ENCODE measurements at regions not wholly inside any gene's neighbourhood (a gene's known extent, or its start where the extent isn't known, plus 50 kb on each side); places are given as distances from the start of the nearest gene placed in this dataset.

GRCh38 chr20:39225978-39226377, 263.8 kb downstream of the DHX35 start:
- DNase-seq: no peak

DNA sequence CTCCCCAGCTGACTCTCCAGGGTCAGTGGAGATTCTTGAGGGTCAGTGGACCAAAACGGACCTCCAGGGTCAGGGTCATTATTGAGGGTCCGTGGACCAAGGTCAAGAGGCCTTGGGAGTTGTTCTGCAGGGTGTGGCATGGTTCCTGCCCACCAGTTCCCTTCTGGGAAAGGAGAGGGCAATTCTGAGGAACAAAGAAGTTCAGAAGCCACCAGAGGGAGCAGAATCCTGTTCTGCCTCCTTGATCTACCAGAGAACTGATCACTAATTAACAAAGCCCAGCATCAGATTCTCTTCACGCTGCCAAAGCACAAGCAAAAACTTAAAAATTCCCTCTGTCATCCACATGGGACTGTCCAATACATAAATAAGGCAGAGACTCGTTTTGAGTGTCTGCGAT, 263.4 kb downstream of the DHX35 start:
- no peak for DNase-seq

DNA sequence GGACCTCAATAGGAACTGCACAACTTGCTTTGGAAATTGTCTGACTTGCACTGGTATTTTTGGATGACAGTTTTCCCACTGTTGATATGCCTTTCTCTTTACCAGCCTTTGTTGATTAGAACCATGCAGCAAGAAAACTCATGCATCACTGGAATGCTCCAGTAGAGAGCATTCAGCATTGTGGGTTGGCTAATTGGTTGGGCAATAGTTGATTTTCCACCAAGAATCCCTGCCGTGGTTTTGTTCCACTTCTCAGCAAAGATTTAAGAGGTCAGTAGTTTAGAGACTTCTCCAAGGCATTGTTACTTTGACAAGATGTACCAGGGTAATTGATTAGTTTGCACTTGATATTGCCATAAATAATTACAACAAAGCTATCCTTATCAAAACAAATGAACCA, 260.0 kb downstream of the DHX35 start:
- no peak for DNase-seq

GRCh38 chr20:39216195-39216594, 254.1 kb downstream of the DHX35 start:
- no peak for DNase-seq

DNA sequence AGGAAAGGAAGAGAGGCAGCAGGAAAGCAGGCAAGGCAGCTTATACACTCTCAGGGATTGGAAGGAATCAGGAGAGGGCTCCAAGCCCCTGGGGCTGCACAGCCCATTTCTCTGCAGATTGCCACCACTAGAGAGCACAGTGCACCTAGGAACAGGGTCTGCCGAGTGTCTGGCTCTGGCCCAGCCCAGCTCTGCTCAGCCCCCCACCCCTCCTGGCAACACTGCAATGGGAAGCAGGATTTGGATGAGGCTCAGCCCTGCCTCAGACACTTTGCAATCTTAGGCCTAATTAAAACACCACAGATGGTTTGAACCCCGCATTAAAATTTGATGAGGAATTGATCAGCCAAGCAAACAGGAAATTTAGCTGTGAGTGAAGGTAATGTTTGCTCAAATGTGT, 252.7 kb downstream of the DHX35 start:
- no peak for DNase-seq

GRCh38 chr20:39213476-39214145, 251.5 kb downstream of the DHX35 start:
- DNase-seq: no peak

DNA sequence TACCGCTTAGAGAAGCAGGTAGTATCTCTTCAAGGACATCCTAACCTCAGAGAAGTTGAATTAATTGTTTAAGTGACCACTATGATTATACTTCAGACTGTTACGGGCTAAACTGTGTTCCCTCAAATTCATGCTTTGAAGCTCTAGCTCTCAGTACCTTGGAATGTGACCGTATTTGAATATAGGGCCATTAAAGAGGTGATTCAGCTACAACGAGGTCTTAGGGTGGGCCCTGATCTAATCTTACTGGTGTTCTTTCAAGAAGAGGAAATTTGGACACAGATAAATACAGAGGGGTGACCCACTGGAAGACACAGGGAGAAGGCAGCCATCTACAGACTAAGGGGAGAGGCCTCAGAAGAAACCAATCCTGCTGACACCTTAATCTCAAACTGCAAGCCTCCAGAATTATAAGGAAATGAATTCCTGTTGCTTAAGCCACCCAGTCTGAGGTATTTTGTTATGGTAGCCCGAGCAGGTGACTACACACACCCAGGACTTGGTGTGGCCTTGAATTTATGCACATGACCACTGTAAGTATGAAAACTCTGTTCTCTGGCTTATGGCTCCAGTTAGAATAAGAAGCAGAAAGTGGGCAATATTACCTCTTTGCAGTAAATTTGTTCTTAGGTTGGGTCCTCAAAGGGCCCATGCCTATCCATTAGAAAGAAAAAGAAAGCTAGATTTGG, 249.1 kb downstream of the DHX35 start:
- DNase-seq: no peak

GRCh38 chr20:39210341-39211036, 248.3 kb downstream of the DHX35 start:
- DNase-seq: no peak

DNA sequence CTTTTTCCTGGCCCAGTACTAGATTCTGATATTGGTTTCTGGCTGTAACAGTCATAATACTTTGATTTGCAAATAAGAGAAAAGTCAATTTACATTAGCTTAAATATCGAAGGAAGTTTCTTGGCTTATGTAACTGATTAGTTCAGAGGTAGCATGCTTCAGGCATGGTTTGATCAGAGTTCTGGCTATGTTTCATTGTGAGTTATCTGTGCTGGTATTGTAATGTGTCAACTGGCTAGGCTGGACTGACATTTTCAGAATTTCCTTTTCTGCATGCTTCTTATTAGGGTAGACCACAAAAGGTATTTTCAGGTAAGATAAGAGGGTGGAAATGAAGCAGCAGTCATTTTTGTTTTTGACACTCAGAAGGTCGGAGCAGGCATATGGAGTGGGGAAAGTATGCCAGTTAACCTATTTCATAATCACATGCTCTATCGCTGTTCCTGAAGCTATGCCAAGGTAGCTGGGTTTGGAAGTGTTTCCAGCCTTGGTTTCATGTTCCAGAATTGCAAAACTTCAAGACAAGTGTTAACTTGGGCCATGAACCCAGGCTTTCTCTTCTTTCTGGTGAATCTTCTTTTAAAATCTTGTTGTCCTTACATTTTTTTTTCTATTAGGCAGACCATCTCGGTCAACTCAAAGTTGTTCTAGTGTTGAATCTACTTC, 244.9 kb downstream of the DHX35 start:
- DNase-seq: no peak

GRCh38 chr20:39195582-39196021, 233.5 kb downstream of the DHX35 start:
- DNase-seq: no peak

- DNase-seq: no peak
Observed at GRCh38 chr20:39190666-39191570, 228.8 kb downstream of the DHX35 start.

DNA sequence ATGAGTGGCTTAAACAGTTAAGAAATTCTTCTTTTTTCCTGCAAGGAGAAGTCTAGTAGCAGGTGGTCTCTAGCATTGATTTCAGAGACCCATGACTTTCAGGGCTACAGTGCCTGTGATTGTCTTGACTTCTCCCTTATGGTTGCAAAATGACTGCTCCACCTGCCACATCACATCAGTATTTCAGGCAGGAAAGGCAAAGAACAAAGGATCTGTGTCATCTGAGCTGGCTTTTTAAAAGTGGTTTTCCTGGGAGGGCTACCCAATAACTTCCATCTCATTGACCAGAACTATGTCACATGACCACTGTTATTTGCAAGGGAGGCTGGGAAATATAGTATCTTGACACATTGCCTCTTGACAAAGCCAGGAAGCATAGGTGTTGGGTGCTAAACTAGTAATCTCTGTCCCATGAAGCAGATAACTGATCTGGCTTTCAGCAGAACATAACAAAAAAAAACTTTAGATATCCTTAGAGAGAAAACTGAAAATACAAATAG, 226.2 kb downstream of the DHX35 start:
- no peak for DNase-seq

- no peak for DNase-seq
Observed at GRCh38 chr20:39181490-39181889, 219.3 kb downstream of the DHX35 start.

- no peak for DNase-seq
Observed at GRCh38 chr20:39176457-39176856, 214.3 kb downstream of the DHX35 start.

- no peak for DNase-seq
Observed at GRCh38 chr20:39170896-39171463, 208.8 kb downstream of the DHX35 start.

DNA sequence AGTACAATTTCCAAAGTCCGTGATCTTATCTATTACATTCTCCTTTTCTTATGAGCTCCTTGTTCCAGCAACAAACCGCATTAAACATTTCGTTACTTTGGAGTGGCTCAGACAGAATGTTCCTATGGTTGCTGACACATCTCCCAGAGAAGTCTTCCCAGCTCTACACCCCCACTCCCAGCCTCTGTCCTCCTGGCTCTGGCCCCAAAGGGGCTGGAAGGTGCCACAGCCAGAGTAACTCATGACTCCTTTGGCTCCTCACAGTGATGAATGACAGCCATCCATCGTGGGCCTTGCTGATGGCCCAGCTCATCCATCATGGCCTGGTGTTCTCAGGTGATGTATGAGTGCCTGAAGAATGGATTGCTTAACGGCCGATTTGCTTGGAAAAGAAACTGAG, 203.0 kb downstream of the DHX35 start:
- DNase-seq: no peak

- no peak for DNase-seq
Observed at GRCh38 chr20:39164642-39165041, 202.5 kb downstream of the DHX35 start.

DNA sequence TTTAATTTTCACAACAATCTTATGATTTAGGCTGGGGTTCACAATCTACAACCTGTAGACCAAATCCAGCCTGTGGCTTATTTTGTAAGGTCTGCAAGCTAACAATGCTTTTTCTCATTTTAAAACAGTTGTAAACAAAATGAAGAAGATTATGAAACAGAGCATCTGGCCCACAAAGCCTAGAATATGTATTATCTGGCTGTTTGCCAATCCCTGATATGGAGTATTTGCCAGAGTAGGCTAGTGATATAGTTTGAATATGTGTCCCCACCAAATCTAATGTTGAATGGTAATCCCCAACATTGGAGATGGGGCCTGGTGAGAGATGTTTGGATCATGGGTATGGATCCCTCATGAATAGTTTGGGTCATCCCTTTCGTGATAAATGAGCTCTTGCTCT, 201.8 kb downstream of the DHX35 start:
- DNase-seq: no peak

- no peak for DNase-seq
Observed at GRCh38 chr20:39161900-39162299, 199.8 kb downstream of the DHX35 start.

DNA sequence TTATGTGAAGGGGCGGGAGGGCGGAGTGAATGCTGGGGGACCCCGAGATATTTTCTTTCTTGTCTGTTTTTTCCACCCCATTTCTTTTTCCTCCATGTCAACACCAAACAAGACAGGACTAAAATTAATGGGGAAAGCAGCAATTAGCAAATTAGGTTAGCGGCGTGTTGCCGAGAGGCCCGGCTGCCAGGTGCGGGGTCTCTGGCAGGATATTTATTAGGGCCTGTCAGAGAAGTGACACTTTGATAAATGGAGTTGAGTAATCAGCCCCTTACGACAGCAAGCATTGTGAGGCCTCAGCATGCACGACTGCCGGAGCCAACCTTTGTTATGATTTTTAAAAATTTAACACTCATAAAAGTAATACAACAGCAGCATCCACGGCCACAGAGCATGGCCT, 193.8 kb downstream of the DHX35 start:
- no peak for DNase-seq

DNA sequence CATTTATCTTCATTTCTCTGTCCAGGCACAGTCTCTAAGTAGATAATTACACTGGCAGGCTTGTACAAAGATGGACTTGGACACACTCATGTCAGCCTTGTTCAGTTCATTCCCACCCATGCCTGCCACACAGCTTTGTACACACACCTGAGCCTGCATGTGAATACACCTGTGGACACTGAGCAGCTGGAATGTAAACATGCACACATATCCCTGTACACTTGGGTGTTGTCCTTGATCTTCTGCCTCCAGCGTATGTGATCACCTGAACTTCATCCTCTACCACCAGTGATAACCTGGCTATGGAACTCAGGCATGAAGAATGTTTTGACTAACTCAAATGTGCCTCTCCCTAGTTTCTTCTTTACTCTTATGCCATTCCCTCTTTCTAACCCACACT, 190.6 kb downstream of the DHX35 start:
- DNase-seq: no peak

DNA sequence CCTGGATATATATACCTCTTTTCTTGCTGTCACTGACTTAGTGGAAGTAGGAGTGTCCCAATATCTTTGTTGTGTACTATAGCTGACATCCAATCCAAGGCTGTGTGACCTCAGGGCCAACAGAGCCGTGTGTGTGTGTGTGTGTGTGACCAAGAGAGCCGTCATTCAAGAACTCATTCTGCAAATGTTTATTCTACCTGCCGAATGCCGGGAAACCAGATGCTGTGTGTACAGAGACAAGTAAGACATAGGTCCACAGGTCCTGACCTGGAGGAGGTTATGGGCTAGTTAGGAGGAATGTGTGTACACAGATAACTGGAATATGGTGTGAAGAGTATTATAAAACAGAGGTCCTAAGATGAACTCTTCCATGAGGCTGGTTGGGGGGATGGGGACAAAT, 190.0 kb downstream of the DHX35 start:
- DNase-seq: no peak
